ENCODE measurements at regions not wholly inside any gene's neighbourhood (a gene's known extent, or its start where the extent isn't known, plus 50 kb on each side); places are given as distances from the start of the nearest gene placed in this dataset.

DNA sequence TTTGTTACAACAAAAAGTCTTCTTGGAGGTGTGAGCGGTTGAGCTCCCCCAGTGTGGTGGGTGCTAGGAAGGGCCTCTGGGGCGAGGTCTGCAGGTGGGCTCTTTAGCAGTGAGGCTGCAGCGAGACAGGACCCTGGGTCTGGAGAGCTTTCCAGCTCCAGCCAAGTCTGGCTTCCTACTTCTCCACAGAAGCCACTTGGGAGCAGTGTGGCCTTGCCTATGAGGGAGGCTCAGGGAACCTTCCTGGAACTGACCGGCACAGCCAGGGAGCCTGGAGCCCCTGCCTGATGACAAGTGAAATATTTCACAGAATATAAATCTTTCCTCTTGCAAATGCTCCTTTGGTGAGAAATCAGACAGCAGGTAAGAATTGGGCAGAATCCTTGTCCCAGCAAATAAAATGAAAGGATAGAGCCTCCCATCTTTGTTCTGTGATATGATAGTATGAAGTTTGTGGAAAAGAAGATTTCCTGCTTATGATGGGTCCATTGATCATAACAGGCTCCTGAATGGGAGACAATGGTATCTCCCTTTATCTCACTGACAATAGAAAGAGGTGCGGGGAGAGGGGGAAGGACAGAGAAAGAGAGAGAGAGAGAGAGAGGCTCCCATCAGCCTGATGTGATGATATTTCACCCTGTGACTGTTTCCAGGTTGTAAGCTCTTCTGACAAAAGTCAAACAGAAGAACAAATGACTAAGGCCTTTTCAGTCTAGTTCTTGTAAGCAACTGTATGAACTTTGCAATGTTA, 289.8 kb upstream of the SPRED2 start:
- intact Hi-C loops (cut with DNase I): no loop called here
- TF ChIP-seq, protein P1, sequence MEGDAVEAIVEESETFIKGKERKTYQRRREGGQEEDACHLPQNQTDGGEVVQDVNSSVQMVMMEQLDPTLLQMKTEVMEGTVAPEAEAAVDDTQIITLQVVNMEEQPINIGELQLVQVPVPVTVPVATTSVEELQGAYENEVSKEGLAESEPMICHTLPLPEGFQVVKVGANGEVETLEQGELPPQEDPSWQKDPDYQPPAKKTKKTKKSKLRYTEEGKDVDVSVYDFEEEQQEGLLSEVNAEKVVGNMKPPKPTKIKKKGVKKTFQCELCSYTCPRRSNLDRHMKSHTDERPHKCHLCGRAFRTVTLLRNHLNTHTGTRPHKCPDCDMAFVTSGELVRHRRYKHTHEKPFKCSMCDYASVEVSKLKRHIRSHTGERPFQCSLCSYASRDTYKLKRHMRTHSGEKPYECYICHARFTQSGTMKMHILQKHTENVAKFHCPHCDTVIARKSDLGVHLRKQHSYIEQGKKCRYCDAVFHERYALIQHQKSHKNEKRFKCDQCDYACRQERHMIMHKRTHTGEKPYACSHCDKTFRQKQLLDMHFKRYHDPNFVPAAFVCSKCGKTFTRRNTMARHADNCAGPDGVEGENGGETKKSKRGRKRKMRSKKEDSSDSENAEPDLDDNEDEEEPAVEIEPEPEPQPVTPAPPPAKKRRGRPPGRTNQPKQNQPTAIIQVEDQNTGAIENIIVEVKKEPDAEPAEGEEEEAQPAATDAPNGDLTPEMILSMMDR (IDR thresholded peaks at IDR 0.05): peak; percentile 23

DNA sequence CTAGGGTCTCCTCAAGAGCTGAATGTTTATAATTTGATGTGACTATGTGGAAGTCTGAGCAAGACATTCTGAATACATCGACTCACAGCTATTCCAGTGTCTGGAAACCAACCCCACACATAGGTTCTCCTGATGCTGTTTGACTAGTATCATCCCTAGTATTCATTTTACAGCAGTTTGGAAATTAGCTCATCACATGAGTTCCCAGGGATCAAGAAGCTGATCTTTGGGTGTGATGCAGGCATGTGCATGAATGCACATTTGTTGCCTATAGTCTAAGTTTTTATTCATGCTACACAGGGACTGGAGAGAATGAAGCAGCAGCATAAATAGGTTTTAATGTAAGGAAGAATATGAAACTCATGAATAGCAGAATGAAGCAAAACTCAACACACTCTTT, 284.3 kb upstream of the SPRED2 start:
- Histone ChIP-seq H3K27ac (no peak overlapping the region), H3K4me3 (no peak overlapping the region), H3K36me3 (no peaks in the 10 kb centered on the region), H3K27me3 (ENCODE audit: low read depth) (no peaks in the 10 kb centered on the region), H3K4me1 (no peaks in the 10 kb centered on the region), H3K9me3 (no peaks in the 10 kb centered on the region)
- ATAC-seq (no peak), DNase-seq (no peak)
- TF ChIP-seq, protein P1 (IDR thresholded peaks at IDR 0.05): no peak
- intact Hi-C loops (cut with DNase I): no loop called here

More for the DNA sequence above, 289.8 kb upstream of the SPRED2 start:
- ATAC-seq: peak; percentile 45 to 50
- H3K36me3 ChIP-seq: no peaks in the 10 kb centered on the region
- H3K4me3 ChIP-seq: no peak overlapping the region
- DNase-seq: no peak
- H3K27me3 ChIP-seq (ENCODE audit: low read depth): no peaks in the 10 kb centered on the region
- H3K9me3 ChIP-seq: no peaks in the 10 kb centered on the region
- no peaks in the 10 kb centered on the region for H3K4me1 ChIP-seq
- no peak overlapping the region for H3K27ac ChIP-seq

DNA sequence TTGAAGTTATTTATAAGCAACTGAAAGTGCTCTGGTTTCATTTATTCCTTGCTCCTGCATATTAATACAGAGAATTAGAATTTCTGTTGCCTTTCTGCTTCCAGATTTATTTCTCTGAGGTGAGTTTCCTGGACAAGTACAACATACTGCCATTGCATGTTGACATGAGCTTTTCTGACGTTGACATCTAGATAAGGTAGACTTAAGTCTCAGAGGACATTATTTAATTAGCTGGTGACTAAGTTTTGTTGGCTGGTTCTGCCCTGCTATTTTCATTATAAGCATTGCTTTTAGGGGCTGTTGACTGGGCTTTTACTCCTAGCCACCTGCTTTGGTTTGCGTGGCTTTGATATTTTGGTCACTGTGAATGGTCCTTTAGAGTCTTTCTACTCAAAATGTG, 282.9 kb upstream of the SPRED2 start:
- TF ChIP-seq, protein P1 (IDR thresholded peaks at IDR 0.05): no peak
- Histone ChIP-seq H3K27ac (no peak overlapping the region), H3K9me3 (no peaks in the 10 kb centered on the region), H3K4me1 (no peaks in the 10 kb centered on the region), H3K27me3 (ENCODE audit: low read depth) (no peaks in the 10 kb centered on the region), H3K4me3 (no peak overlapping the region), H3K36me3 (no peaks in the 10 kb centered on the region)
- ATAC-seq (no peak), DNase-seq (no peak)
- intact Hi-C loops (cut with DNase I): no loop called here

DNA sequence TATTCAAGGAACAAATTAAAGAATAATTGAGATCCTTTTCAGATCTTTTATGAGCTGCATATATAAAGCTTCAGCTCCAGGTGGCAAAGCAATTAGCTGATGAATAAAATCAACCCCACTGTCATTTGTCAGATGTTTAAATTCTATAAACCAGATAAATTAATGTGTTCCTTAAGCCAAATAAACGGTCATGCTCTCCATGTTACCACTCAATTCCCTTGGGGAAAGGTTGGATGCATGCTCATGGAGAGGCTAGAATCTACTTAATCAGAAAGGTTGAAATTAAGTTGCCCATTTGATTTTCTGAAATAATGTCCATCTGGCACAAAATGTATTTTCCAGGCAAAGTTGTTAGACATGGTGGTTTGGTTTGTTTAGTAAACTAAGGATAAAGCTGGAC, 282.5 kb upstream of the SPRED2 start:
- intact Hi-C loops (cut with DNase I): no loop called here

DNA sequence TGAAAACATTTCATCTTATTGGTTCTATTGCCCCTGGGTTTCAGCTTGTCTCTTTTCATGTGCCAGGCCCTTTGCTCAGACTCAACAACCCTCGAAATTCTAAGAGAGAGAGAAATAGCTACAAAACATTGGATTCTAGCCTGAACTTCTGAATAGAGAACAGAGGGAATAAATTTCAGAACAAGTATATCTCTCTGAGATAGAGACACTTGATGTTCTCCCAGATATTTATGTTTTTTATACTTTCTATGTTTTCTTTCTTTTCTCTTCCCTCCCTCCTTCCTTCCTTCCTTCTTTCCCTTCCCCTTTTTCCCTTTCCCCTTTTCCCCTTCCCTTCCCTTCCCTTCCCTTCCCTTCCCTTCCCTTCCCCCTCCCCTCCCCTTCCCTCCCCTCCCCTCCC, 279.5 kb upstream of the SPRED2 start:
- TF ChIP-seq, protein P1 (IDR thresholded peaks at IDR 0.05): no peak
- no peaks in the 10 kb centered on the region for H3K36me3 ChIP-seq
- no peak overlapping the region for H3K27ac ChIP-seq
- H3K4me3 ChIP-seq: no peak overlapping the region
- no peaks in the 10 kb centered on the region for H3K27me3 ChIP-seq (ENCODE audit: low read depth)
- intact Hi-C loops (cut with DNase I): no loop called here
- ATAC-seq: no peak
- no peaks in the 10 kb centered on the region for H3K9me3 ChIP-seq
- no peaks in the 10 kb centered on the region for H3K4me1 ChIP-seq
- DNase-seq: no peak

More for the DNA sequence above, 282.5 kb upstream of the SPRED2 start:
- H3K27ac ChIP-seq: no peak overlapping the region
- TF ChIP-seq, protein P1 (IDR thresholded peaks at IDR 0.05): no peak
- ATAC-seq (no peak), DNase-seq (no peak)
- H3K36me3 ChIP-seq: no peaks in the 10 kb centered on the region
- no peak overlapping the region for H3K4me3 ChIP-seq
- no peaks in the 10 kb centered on the region for H3K27me3 ChIP-seq (ENCODE audit: low read depth)
- no peaks in the 10 kb centered on the region for H3K9me3 ChIP-seq
- H3K4me1 ChIP-seq: no peaks in the 10 kb centered on the region

All from lower lobe of right lung (tissue), 2 donors.